HG03139 (cell line): ENCODE measurements at regions not wholly inside any gene's neighbourhood (a gene's known extent, or its start where the extent isn't known, plus 50 kb on each side); places are given as distances from the start of the nearest gene placed in this dataset.
"Not testable (repeated sequence)": the region's sequence is repeated elsewhere in the genome, so short reads cannot be mapped to it uniquely, and the experiment has no call there.

Source experiments
- ATAC-seq: cut with Tn5 transposase; IDR thresholded peaks from one replicate; pipeline ENCODE4 v1.9.1; 2021; ENCODE audit not compliant: unreplicated experiment

DNA sequence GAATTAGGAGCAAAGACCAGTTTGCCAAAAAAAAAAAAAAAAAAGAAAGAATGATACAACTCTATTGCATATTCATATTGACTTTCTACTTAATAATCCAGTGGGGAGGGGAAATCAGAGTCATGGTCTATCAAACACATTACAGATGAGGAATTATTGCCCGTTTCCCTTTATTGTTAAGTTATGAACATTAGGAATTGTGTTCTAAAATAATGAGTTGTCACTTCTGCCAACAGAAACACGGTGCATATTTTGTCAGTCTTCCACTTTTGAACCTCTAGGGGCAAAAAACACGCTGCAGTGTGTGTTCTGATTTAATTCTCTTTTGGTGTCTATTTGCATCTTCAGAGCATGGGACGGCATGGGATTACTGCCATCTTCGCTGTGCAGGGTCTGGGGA lies 115.7 kb upstream of the RHOBTB1 start:
- ATAC-seq = no peak

GRCh38 chr10:61052469-61053205 lies 108.7 kb upstream of the RHOBTB1 start:
- ATAC-seq = no peak

DNA sequence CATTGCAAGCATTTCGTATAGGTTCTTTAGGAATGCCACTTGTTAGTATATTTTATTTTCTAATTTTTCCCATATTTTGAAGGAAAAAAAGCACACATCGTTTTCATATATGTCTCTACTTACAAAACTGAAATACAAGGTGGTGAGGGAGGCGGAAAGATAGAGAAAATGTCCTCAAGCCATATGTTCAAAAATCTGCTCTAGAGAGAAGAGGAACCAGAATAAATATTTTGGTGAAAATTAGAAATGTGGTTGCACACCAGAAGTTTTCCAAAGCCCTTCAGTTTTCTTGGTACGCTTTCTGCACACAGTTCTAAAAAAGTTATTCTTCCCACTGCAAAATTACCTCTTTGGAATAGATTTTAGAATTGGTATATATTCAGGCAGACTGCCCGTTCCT lies 107.4 kb upstream of the RHOBTB1 start:
- no peak for ATAC-seq

DNA sequence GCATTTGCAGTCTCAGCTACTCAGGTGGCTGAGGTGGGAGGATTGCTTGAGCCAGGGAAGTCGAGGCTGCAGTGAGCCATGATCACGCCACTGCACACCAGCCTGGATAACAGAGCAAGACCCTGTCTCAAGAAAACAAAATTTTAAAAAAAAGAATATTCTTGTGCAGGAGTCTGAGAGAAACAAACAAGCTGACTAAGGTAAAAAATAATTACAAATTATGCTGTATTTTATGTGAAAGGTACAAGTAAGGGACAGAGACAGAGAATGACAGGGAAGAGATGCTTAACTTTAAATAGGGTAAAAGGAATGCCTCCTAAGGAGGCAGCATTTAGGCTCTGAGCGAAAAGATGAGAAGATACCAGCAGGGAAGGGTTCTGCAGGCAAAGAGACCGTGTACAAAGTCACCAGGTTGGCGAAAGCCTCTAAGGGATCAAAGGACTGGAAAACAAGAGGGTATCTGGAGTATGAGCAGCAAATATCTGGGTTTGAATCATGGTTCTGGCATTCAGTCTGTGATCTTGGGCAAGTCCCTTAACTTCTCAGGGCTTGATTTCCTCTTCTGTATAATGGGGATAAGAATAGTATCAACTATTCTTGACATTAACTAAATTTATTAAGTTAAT lies 106.2 kb upstream of the RHOBTB1 start:
- no peak for ATAC-seq

DNA sequence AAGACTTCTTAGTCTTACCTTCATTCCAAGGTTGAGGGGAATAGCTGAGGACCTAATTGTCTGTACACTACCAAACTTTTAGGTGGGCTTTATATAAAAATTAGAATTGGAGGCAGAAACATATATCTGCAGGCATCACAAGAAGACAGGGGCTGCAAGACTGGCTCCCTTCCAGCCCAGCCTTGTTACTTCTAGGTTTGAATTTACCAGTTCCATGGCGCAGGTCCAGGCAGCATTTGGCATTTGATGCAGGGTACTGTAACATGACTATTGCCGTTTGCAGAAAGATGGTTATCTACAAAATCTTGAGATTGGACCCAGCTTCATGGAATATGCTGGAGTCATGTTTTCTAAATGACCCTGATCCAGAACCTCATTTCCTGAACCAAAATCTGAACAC lies 105.4 kb upstream of the RHOBTB1 start:
- ATAC-seq = no peak

- no peak for ATAC-seq
Observed at GRCh38 chr10:61047788-61048560, 104.0 kb upstream of the RHOBTB1 start.

GRCh38 chr10:61047081-61047480 lies 103.1 kb upstream of the RHOBTB1 start:
- no peak for ATAC-seq

DNA sequence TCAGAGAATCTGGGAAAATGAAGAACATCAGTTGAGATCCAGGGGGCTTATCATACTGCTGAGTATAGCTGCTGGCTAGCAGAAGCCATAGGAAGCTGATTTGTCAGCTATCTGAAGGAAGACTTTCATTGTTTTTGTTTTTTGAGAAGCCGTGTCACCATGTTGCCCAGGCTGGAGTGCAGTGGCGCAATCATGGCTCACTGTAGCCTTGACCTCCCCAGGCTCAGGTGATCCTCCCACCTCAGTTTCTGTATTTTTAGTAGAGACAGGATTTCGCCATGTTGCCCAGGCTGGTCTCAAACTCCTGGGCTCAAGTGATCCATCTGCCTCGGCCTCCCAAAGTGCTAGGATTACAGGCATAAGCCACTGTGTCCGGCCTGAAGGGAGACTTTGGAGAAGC lies 101.5 kb upstream of the RHOBTB1 start:
- not testable (repeated sequence) for ATAC-seq

DNA sequence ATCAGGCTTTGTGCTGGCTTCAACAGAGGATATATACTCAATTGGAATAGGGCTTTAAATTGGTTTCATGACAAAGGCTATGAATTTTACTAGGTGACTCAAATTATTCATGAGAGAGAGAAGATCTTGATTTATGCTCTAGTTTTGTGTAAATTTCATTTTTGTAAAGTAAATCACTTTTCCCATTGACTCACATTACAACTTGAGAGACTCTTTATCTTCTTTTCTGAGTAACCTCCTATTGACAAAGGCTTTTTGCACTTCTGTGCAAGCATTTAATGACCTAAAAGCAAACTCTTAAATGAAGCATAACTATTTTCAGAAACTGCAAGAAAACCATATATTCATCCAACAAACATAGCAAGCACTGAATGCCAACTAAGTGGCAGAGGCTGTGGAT lies 98.5 kb upstream of the RHOBTB1 start:
- no peak for ATAC-seq

GRCh38 chr10:61040399-61041016 lies 96.5 kb upstream of the RHOBTB1 start:
- no peak for ATAC-seq

- no peak for ATAC-seq
Observed at GRCh38 chr10:61039868-61040267, 95.9 kb upstream of the RHOBTB1 start.

DNA sequence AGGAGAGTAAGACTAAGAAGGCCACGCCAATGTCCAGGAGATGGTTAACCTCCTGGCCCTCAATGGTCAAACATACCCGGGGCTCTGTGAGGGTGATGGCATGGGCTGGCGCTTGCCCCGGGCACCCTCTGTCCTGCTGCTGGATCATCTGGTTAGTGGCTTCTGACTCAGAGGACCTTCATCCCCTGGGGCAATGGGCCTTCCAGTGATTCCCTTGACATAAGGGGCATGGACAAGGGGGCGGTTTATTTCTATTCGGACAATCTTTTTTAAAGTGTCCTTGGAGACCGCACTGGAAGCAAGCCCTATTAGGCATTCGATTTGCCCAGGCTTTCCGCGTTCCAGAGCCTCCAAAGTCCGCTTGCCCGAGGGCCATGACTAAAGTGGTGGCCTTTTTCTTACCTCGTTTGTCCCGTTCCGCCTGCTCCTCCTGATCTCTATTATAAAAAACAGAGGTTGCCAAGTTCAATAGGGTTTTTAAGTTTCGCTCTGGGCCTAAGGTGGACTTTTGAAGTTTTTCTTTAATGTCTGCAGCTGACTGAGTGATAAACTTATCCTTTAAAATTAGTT lies 93.4 kb upstream of the RHOBTB1 start:
- not testable (repeated sequence) for ATAC-seq

GRCh38 chr10:61036148-61036547 lies 92.2 kb upstream of the RHOBTB1 start:
- not testable (repeated sequence) for ATAC-seq

- ATAC-seq = no peak
Observed at GRCh38 chr10:61031341-61031740, 87.4 kb upstream of the RHOBTB1 start.

DNA sequence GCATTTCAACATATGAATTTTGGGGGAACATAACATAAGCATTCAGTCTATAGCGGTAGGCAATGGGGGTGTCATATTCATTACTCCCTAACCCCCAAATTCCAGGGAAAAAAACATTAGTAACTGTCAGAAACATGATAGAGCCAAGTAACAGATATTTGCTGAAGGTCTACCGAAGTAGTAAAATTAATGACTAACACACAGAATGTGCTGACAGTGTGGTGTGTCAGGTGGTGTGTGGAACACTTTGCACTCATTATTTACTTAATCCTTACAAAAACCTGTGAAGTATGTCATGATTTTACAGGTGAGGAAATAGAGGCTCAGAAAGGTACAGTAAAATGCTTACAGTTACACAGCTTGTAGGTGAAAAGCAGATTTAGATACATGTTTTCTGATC lies 85.4 kb upstream of the RHOBTB1 start:
- ATAC-seq = no peak

GRCh38 chr10:61028861-61029361 lies 84.9 kb upstream of the RHOBTB1 start:
- ATAC-seq = no peak

DNA sequence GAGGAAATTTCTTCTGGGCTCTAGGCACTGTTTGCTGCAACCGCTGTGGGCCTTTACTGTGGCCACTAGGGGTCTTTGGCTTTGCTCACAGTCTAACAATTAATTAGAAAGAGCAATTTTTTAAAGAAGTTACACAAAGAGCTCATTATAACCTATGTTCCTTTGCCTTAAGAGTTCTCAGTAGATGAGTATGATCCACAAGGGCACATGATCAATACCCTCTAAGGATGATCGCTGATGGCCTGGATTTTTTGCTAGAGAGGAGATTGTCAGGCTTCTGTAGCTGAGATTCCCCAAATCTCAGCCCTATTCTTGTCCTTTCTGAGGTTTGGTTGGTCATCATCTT lies 80.8 kb upstream of the RHOBTB1 start:
- no peak for ATAC-seq

DNA sequence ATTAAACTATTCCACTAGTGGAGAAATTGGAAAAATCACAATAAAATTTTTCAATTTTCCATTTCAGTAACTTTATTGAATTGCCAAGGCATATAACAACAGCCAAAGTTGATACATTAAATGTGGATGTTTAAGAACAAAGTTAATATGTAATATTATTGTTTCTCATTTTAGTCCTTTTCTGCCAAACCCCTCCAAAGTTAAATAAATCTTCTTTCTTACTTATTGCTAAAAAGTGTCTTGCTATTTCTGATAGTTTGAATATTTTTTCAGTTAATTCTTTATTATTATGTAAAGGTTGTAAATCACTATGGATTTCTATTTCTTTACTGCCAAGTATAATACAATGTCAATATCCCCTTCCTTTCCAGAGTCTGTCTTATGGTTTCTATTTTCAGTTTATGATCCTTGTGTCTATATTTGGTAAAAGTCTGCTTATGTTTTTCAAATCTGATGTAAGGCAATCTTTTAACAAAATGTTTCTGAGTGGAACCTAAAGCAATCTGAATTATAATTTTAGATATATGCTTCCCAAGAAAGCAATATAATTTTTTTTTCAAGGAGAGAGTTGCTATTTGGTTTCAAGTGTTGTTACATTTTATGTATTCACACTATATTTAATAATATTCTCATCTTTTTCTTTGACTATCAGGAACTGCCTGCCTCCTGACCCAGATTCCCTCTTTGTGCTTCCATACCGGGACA lies 80.3 kb upstream of the RHOBTB1 start:
- no peak for ATAC-seq

GRCh38 chr10:61023053-61023452 lies 79.1 kb upstream of the RHOBTB1 start:
- ATAC-seq = no peak

- ATAC-seq = no peak
Observed at GRCh38 chr10:61021926-61022325, 77.9 kb upstream of the RHOBTB1 start.
